Hippocampal formation (tissue), 2 donors: ENCODE measurements at regions not wholly inside any gene's neighbourhood (a gene's known extent, or its start where the extent isn't known, plus 50 kb on each side); places are given as distances from the start of the nearest gene placed in this dataset.

ENCODE experiments used
- DNase-seq, 2 donors: peaks; one replicate each; lab custom pipeline; 2025; lab: John Stamatoyannopoulos, UW

- DNase-seq, result no peak
Observed at GRCh38 chr18:25647404-25647803, 295.4 kb upstream of the ZNF521 start.

DNA sequence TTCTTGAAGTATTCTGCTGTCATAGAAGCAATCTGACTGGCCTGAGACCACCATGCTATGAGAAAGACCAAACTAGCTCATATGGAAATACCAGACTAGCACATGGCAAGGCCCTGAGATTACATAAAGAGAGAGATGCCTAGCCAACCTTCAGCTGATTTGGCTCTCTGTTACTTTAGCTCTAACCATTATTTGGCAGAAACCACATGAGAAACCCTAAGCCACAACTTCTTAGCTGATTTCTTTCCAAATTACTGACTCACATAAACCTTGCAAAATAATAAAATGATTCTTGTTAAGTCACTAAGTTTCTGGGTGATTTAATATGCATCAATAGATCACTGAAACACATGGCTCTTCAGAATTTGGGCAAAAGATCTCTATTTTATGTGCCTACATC lies 295.0 kb upstream of the ZNF521 start:
- DNase-seq, result no peak

DNA sequence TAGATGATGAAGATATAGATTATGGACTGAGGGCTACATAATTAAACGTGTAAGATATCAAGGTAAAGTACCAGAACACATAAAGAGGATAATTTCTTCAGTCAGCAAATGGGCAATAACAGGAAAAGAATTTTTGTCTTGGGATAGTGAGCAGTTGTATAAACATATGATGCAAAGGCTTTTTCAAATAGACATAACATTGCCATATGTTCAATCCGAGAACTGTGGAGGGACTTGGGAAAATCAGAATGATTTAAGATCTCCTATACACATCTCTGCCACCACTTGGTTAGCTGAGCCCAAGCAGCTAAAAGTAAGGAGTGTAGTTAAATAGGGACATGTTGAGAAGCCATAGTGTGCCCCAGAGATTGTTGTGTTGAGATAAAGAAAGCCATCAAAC lies 287.6 kb upstream of the ZNF521 start:
- no peak for DNase-seq

GRCh38 chr18:25633563-25633962 lies 281.6 kb upstream of the ZNF521 start:
- DNase-seq, result no peak

GRCh38 chr18:25630682-25631081 lies 278.7 kb upstream of the ZNF521 start:
- no peak for DNase-seq

- DNase-seq, result no peak
Observed at GRCh38 chr18:25621682-25622081, 269.7 kb upstream of the ZNF521 start.

GRCh38 chr18:25621144-25621543 lies 269.2 kb upstream of the ZNF521 start:
- no peak for DNase-seq

- DNase-seq, result no peak
Observed at GRCh38 chr18:25614168-25614567, 262.2 kb upstream of the ZNF521 start.

DNA sequence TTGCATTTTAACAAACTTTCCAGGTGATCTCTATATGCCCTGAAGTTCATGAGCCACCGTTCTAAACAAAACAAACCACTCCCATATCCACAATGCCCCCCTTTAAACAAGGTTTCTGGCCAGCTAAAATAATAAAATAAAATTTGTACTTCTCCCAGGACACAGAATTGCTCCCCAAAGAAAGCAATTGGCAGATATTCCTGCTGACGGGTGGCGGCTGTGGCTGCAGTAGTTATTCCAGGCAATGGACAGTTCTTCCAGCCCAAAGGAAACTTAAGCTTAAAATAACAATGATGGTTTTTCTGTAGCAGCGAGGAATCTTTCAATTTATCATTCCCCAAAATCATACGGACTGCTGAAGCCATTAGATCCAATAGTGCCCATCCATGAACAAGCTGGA lies 260.5 kb upstream of the ZNF521 start:
- DNase-seq, result no peak

DNA sequence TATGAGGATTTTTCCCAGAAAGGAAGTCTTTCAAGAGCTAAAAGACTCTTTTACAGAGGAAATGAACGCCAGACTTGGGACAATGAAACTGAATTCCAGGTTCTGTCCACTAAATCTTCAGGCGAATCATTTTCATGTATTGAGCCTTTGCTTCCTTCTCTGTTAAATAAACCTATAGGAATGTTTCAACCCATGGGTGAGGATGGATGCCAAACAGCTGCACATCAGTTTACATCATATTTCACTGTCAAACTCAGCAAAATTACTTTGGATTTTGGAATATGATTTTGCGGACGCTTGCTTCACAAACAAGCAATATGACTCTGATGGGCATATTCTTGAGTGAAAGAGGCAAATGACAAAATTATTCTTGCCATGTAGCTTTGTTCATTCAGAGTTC lies 256.1 kb upstream of the ZNF521 start:
- DNase-seq, result no peak

DNA sequence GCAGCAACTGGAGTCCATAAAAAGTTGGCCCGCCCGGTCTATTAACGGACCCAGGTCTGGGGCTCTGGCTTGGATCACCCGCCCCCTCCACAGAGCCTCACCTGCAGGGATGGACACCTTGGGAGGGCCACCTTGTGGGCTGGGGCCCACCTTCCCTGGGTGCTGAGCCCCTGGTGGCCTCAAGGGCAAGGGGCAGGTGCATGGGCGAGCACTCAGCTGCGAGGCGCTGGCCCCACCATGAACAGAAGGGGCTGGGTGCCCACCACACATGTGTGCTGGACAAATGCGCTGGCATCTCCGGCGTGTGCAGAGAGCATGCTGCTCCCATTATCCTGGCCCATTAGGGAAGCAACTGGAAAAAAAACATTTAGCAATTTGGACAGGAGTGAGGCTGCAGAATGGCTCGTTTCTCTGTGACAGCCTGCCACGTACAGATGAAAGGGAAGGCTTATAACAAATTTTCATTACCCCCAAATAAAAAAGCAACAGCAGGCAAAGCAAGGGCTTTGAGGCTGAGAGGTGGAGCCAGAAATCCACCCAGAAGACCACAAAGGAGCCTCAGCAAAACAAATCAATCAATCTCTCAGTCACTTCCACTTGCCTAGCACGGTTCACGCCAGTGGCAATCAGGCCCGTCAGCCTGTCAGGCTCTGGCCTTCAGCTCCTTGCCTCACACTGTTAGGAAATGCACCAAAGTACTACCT lies 253.1 kb upstream of the ZNF521 start:
- DNase-seq, result no peak

DNA sequence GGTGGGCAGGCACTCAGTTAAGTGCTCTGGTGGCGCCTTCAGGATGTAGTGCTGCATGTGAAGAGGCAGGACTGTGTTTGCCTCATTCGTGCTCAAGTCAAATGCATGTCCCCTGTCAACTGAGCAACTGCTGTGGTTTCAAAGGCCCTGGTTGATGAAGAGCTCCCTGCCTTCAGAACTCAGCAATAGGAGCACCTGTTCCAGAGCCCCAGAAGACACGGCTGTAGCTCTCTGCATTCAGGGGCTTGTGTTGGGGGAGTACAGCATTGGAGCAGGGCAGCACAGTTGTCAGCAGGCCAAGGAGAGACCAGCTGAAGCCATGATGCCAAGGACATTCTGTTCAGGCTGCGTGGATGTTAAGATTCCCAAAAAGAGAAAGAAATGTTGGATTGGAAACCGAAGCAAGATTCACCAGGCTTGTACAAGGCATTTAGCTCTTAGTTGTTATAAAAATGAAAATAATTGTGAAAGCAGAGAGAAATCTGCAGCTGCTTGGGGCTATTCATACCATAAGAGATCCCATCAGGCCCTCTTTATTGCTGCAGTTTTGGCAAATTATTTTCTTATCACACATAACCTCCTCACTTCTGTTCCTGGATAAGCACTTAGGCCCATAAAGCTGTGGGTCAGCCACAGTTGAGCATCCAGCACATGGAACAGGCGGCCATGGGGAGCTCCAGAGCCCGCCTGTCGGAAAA lies 252.4 kb upstream of the ZNF521 start:
- DNase-seq, result no peak

DNA sequence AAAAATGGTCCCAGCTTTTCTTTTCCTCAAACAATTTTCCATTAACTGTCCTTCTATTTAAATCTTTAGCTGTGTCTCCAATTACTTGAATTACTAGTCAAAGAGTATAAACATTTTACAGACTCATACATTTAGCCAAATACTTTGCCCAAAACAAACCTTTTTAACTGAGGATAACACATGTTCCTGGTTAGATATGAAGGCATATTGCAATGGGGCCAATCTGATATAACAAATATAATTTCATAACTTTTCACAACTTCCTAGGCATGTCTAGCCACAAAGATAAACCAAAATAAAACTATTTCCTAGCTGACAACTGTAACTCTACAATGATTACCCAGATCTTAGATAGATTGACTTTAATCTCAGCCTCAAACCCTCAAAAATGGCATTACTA lies 247.5 kb upstream of the ZNF521 start:
- no peak for DNase-seq

DNA sequence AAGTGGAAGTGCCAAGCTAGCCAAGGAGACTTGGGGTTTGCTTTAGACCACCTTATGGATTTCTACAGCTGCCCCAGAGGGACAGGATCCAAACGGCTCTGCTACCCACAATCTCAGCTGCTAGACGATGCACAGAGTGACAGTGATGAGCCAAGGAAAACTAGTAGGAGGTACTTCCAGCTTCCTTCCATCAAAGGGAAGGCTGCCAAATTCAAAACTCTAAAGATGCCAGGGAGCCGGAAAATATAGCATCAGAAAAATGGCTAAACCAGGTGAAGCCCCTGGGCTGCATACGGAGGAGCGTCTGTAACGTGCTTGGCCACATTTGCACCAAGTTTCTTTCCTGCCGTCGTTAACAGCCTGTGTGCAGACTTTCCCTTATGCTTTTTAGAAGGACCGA lies 245.5 kb upstream of the ZNF521 start:
- no peak for DNase-seq

DNA sequence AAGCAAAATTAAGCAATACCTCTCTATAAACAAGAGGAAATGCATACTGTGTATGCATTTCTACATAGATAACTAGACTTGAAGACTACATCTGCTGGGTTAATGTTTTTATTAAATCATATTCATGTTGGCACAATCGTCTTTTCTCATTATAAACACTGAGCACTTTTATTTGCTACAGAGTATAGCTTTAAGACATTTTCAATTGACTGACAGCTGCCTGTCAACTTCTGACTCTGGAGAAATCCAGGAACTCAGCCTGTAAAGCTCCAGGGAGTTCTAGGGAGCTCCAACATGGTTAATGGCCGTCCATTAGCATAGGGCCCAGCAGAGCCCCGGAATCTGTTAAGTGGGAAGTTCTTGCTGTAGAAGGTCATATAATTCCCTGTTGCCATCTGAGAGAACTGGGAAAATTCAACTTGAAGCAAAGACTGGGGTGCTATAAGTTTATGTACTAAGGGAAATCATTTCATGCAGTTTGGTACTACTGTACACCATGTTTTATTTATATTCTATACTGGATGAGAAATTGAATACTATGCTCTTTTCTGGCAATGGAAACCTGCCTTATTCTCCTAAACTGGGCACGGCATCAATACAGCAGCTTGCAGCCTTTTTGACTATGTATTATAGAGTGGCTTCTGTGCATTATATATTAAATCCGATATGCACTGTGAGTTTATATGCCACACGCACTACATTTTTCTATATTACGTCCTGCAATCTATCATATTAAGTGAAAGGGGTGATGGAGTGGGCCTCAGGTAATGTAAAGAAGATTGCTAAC lies 243.5 kb upstream of the ZNF521 start:
- no peak for DNase-seq

DNA sequence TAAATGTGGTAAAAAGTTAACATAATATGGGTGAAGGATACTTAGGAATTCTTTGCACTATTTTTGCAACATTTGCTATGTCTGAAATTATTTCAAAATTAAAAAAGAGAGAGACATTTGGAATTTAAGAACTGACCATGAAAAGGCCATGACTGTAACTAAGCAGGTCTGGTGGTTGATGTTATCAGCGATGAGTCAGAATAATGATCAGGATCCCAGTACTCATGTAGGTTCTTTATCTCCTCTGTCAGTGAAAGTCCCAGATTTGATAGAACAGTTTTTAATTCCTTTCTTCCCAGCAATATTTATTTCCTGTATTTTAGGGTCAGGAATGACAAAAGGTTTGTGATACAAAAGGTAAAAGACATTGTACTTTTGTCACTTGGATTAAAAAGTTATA lies 242.4 kb upstream of the ZNF521 start:
- DNase-seq, result no peak

DNA sequence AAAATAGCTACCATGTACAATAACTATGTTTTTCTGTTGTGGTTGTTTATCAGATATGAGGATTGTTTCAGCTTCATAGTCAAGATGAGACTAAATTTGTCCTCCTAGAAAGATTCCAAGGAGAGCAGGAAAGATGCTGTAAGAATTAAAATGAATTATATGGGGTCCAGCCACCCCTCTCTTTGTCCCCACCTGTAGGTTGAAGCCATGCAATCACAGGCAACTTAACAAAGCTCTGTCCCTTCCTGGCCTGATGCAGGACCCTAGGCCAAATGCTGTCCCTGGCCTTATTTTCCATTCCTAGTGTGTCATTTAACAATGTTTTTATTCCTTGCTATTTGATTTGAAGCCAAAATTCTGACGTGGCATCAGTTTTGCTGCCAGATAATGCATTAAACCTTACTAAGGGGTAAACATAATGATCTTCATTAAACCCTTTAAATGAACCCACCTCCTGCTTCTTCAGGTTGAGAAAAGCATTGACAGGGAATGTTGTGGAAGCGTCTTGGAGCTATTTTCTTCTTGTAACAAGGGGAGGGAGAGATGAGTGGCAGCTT lies 240.9 kb upstream of the ZNF521 start:
- DNase-seq, result no peak

DNA sequence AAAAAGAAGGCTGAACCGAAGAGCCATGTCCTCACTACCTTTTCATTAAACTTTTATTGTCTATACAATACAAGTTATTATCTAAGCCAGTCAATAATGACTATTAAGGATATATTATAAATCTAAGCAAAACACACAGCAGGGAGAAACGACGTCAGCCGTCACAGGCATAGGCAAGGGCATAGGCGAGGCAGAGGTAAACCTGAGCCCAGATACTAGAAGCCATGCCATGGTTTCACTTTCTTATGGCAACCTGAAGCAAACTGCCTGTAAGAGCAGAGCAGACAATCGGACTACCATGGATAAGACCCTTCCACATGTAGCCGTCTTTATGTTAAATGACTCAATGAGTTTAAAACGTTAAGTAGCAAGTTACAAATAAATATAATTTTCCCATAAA lies 238.5 kb upstream of the ZNF521 start:
- DNase-seq, result no peak

GRCh38 chr18:25587545-25587944 lies 235.6 kb upstream of the ZNF521 start:
- DNase-seq, result no peak

- no peak for DNase-seq
Observed at GRCh38 chr18:25568986-25569385, 217.0 kb upstream of the ZNF521 start.

DNA sequence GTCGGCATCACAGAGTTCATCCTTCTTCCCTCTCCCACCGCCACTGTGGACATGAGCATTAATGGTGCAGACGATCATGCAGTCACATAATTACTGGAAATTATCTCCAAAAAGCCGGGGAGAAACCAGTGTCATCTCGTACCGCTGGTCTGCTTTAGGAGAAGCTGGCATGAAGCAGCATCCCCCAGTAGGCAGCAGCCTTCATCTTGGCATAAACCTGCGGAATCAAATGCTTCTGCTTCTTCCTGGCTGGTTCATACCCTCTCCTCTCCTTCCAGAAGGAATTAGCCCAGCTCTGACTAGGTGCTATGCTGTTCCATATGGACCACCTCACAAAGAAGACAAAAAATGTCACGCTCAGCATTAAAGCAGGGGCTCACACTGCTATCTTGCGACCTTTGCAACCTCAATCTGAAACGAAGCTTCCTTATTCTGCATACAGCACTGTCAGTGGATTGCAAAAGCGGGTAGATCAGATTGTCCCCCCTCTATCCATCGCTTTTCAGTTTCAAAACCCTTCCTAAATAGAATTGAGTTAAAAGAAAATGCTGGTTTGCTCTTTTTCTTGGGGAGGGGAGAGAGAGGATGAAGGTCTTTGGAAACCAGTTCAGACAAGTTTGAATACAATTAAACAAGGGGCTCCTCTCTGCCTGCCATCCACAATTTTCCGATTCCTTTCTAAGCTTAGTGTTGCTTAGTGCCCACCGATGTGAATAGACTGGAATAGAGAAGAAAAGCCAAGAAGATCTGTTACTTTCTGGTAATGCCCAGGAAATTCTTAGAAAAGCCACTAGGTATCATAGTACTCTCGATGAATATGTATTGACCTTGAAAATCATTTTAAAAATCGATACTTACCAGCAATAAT lies 212.1 kb upstream of the ZNF521 start:
- no peak for DNase-seq

DNA sequence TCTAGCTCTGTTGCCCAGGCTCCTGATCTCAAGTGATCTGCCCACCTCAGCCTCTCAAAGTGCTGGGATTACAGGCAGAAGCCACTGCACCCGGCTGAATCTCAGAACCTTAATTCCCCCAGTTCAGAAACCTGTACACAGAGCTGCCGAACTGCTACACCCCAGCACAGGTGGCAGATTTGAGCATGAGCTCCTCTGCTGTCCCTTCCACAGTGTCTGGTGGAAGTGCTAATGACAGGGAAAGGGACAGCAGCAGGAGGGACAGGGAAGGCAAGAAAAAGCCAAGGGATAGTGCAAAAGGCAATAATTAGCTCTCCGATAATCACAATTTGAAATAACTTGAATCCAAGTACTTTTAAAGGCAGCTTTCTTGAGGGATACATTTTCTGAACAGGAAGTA lies 211.4 kb upstream of the ZNF521 start:
- no peak for DNase-seq
